Loucy (cell line): ENCODE measurements at regions not wholly inside any gene's neighbourhood (a gene's known extent, or its start where the extent isn't known, plus 50 kb on each side); places are given as distances from the start of the nearest gene placed in this dataset.

ENCODE experiments used
- H2AFZ ChIP-seq: fragments of 200-600 bp; sonication (generic); 2 replicates; pipeline ENCODE4 v1.6.0; 2016; ENCODE audit warnings: antibody characterized with exemption, mild to moderate bottlenecking, low read length, moderate library complexity
- H3F3A ChIP-seq: fragments of 200-600 bp; 2 replicates; pipeline ENCODE4 v1.6.0; 2016; ENCODE audit warnings: antibody characterized with exemption, low read depth, mild to moderate bottlenecking
- H3K27me3 ChIP-seq: fragments of 200-600 bp; sonication (generic); 2 replicates; pipeline ENCODE4 v1.6.1; 2014; ENCODE audit warnings: low read length, mild to moderate bottlenecking; ENCODE audit not compliant: insufficient read depth, poor library complexity, severe bottlenecking
- H3K36me3 ChIP-seq: fragments of 200-600 bp; sonication (generic); 2 replicates; pipeline ENCODE4 v1.6.1; 2016; ENCODE audit warnings: low read length; ENCODE audit not compliant: insufficient read depth
- H3K4me1 ChIP-seq: fragments of 200-600 bp; sonication (generic); 2 replicates; pipeline ENCODE4 v1.5.1; 2014; ENCODE audit warnings: low read length, mild to moderate bottlenecking; ENCODE audit not compliant: insufficient read depth, poor library complexity, severe bottlenecking
- H3K4me2 ChIP-seq: fragments of 200-600 bp; sonication (generic); 2 replicates; pipeline ENCODE4 v1.6.0; 2014; ENCODE audit warnings: antibody characterized with exemption, low read length, low read depth, mild to moderate bottlenecking; ENCODE audit not compliant: poor library complexity, severe bottlenecking
- H3K4me3 ChIP-seq: fragments of 200-600 bp; sonication (generic); 2 replicates; pipeline ENCODE4 v1.5.1; 2014; ENCODE audit warnings: low read length, mild to moderate bottlenecking, mixed read lengths; ENCODE audit not compliant: poor library complexity, severe bottlenecking
- H3K79me2 ChIP-seq: fragments of 200-600 bp; sonication (generic); 2 replicates; pipeline ENCODE4 v1.6.1; 2014; ENCODE audit warnings: low read length; ENCODE audit not compliant: insufficient read depth
- H3K9ac ChIP-seq: fragments of 200-600 bp; sonication (generic); 2 replicates; pipeline ENCODE4 v1.6.0; 2014; ENCODE audit warnings: mild to moderate bottlenecking, low read depth, low read length, moderate library complexity; ENCODE audit not compliant: poor library complexity, severe bottlenecking
- H3K9me2 ChIP-seq: fragments of 200-600 bp; sonication (generic); replicated peaks from 2 replicates; pipeline ENCODE4 v1.6.1; 2016; ENCODE audit warnings: low read depth, low read length, mixed read lengths
- H3K9me3 ChIP-seq: fragments of 200-600 bp; sonication (generic); 2 replicates; pipeline ENCODE4 v1.6.1; 2014; ENCODE audit warnings: mild to moderate bottlenecking, antibody characterized with exemption, low read length, low read depth; ENCODE audit not compliant: insufficient read depth
- H4K20me1 ChIP-seq: fragments of 200-600 bp; sonication (generic); 2 replicates; pipeline ENCODE4 v1.6.0; 2014; ENCODE audit warnings: antibody characterized with exemption, low read length, mild to moderate bottlenecking; ENCODE audit not compliant: insufficient read depth, poor library complexity, severe bottlenecking
- EZH2phosphoT487 ChIP-seq: fragments of 200-600 bp; IDR thresholded peaks from 2 replicates; pipeline ENCODE4 v1.6.1; 2018; ENCODE audit warnings: antibody characterized with exemption, mild to moderate bottlenecking, moderate library complexity, borderline replicate concordance
- TF ChIP-seq, protein P1 (sequence below): fragments of 200-600 bp; sonication (generic); conservative IDR thresholded peaks from 2 replicates; pipeline ENCODE4 v1.5.1; 2014; ENCODE audit warnings: mild to moderate bottlenecking, antibody characterized with exemption, low read length

DNA sequence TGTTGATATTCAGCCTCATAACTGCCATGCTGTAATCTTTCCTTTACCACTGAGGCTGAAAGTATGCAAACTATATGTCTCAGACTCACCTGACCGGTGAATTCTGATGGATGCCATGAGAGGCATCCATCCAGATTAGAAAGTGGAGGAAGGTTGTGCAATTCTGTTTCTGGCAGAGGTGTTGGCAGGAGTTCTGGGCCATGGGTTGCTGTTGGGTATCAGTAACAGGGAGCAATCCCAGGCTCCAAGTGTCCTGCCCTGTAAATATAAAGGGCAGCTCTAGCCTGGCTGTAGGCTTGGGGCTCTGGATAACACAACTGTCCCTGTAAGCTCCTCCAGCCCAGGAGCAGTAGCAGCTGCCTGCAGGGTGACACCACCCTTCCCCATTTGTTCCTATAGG lies 77.4 kb upstream of the ABCC4 start:
- H3K4me3 ChIP-seq = no peak overlapping the region
- H4K20me1 ChIP-seq = no peaks in the 10 kb centered on the region

DNA sequence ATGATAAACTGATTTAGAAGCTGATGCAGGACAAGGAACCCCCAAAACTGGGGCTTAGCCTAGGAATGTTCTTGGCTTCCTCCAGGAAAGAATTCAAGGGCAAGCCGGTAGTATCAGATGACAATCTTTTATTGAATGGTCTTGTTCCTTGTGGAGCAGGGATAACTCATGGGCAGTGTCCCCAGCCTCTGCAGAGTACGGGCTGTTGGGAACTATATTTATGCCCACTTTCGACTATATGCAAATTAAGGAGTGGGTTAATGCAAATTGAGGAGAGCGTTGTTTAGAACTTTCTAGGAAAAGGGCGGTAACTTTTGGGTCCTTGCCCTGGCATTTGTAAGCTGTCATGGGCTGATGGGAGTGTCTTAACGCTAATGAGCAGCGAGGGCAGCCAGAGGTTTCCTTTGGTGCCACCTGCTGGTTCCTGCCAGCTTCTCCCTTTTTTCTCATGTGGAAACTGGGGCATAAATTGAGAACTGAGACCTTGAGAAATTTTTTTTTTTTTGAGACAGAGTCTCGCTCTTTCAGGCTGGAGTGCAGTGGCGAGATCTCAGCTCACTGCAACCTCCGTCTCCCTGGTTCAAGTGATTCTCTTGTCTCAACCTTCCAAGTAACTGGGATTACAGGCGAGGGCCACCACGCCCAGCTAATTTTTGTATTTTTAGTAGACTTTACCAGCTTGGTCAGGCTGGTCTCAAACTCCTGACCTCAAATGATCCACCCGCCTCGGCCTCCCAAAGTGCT lies 79.4 kb upstream of the ABCC4 start:
- no peak overlapping the region for H3K9ac ChIP-seq
- no peaks in the 10 kb centered on the region for H3K4me1 ChIP-seq
- 0 out of 2 replicates have a peak overlapping the region, but pooled peaks have one; percentile 4 for H2AFZ ChIP-seq
- no peaks in the 10 kb centered on the region for H3K27me3 ChIP-seq
- H3K36me3 ChIP-seq = no peaks in the 10 kb centered on the region
- H3K4me3 ChIP-seq = no peak overlapping the region
- H3K9me3 ChIP-seq = no peaks in the 10 kb centered on the region
- H3K9me2 ChIP-seq = no peaks in the 10 kb centered on the region
- no peak overlapping the region for H3K4me2 ChIP-seq
- H4K20me1 ChIP-seq = no peaks in the 10 kb centered on the region
- no peaks in the 10 kb centered on the region for H3K79me2 ChIP-seq
- TF ChIP-seq, protein P1, sequence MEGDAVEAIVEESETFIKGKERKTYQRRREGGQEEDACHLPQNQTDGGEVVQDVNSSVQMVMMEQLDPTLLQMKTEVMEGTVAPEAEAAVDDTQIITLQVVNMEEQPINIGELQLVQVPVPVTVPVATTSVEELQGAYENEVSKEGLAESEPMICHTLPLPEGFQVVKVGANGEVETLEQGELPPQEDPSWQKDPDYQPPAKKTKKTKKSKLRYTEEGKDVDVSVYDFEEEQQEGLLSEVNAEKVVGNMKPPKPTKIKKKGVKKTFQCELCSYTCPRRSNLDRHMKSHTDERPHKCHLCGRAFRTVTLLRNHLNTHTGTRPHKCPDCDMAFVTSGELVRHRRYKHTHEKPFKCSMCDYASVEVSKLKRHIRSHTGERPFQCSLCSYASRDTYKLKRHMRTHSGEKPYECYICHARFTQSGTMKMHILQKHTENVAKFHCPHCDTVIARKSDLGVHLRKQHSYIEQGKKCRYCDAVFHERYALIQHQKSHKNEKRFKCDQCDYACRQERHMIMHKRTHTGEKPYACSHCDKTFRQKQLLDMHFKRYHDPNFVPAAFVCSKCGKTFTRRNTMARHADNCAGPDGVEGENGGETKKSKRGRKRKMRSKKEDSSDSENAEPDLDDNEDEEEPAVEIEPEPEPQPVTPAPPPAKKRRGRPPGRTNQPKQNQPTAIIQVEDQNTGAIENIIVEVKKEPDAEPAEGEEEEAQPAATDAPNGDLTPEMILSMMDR = peak; percentile 77
- no peak for TF ChIP-seq EZH2phosphoT487
- no peaks in the 10 kb centered on the region for H3F3A ChIP-seq

More for the DNA sequence above, 77.4 kb upstream of the ABCC4 start:
- H3K9me3 ChIP-seq = no peaks in the 10 kb centered on the region
- H3K4me1 ChIP-seq = no peaks in the 10 kb centered on the region
- no peaks in the 10 kb centered on the region for H3K36me3 ChIP-seq
- no peaks in the 10 kb centered on the region for H3K27me3 ChIP-seq
- TF ChIP-seq, protein P1 = no peak
- TF ChIP-seq EZH2phosphoT487 = no peak
- no peak overlapping the region for H3K9ac ChIP-seq
- H3F3A ChIP-seq = no peaks in the 10 kb centered on the region
- H3K9me2 ChIP-seq = no peaks in the 10 kb centered on the region
- no peaks in the 10 kb centered on the region for H3K79me2 ChIP-seq
- H3K4me2 ChIP-seq = no peak overlapping the region
- no peak overlapping the region for H2AFZ ChIP-seq

DNA sequence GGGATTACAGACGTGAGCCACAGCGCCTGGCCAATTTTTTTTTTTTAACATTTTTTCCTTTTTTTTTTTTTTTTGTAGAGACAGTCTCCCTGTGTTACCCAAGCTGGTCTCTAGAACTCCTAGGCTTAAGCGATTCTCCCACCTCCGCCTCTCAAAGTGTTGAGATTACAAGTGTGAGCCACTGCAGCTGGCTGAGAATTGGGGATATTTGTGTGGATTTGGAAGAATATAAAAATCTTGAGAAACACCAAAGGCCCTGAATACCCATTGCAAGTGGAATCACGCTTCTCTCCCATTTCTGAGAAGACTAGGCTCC lies 79.9 kb upstream of the ABCC4 start:
- H3K4me2 ChIP-seq = no peak overlapping the region

More for the DNA sequence above, 79.9 kb upstream of the ABCC4 start:
- Histone ChIP-seq H3K79me2 (no peaks in the 10 kb centered on the region), H3K9ac (no peak overlapping the region), H3F3A (no peaks in the 10 kb centered on the region), H4K20me1 (no peaks in the 10 kb centered on the region), H3K27me3 (no peaks in the 10 kb centered on the region), H3K9me3 (no peaks in the 10 kb centered on the region), H2AFZ (0 out of 2 replicates have a peak overlapping the region, but pooled peaks have one; percentile 4), H3K9me2 (no peaks in the 10 kb centered on the region), H3K4me1 (no peaks in the 10 kb centered on the region), H3K4me3 (no peak overlapping the region), H3K36me3 (no peaks in the 10 kb centered on the region)
- TF ChIP-seq, protein P1 = no peak
- no peak for TF ChIP-seq EZH2phosphoT487
